AG10803 (cell line): ENCODE measurements at regions not wholly inside any gene's neighbourhood (a gene's known extent, or its start where the extent isn't known, plus 50 kb on each side); places are given as distances from the start of the nearest gene placed in this dataset.

Experiments used
- DNase-seq: peaks from one replicate; pipeline ENCODE4 v3.0.0; 2010; ENCODE audit warnings: low read depth
- H3K4me3 ChIP-seq: 2 replicates; pipeline ENCODE4 v1.5.1; 2011; ENCODE audit warnings: mild to moderate bottlenecking, low read length, control low read depth
- TF ChIP-seq, protein P1 (sequence below): conservative IDR thresholded peaks from 2 replicates; pipeline ENCODE4 v1.5.1; 2011; ENCODE audit warnings: mild to moderate bottlenecking, low read length, control low read depth, inconsistent platforms

DNA sequence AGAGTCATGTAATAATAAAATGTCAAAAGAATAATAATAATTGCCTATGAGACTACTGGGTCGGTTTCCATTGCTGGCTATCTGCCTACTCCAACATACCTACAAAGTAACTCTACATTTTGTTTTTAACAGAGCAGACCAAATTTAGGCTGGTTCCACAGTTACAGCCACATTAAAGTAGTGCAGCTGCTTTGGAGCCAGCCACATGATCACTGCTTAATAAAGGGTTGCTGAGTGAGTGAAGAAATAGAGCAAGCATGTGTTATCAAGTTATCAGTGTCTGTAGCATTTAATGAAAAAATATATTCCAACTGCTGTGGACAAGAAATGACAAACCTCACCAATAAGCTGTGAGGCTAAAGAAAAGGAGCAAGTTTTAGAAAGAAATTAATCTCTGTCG lies 782.3 kb downstream of the PCDH18 start:
- TF ChIP-seq, protein P1, sequence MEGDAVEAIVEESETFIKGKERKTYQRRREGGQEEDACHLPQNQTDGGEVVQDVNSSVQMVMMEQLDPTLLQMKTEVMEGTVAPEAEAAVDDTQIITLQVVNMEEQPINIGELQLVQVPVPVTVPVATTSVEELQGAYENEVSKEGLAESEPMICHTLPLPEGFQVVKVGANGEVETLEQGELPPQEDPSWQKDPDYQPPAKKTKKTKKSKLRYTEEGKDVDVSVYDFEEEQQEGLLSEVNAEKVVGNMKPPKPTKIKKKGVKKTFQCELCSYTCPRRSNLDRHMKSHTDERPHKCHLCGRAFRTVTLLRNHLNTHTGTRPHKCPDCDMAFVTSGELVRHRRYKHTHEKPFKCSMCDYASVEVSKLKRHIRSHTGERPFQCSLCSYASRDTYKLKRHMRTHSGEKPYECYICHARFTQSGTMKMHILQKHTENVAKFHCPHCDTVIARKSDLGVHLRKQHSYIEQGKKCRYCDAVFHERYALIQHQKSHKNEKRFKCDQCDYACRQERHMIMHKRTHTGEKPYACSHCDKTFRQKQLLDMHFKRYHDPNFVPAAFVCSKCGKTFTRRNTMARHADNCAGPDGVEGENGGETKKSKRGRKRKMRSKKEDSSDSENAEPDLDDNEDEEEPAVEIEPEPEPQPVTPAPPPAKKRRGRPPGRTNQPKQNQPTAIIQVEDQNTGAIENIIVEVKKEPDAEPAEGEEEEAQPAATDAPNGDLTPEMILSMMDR = no peak
- no peak for DNase-seq

DNA sequence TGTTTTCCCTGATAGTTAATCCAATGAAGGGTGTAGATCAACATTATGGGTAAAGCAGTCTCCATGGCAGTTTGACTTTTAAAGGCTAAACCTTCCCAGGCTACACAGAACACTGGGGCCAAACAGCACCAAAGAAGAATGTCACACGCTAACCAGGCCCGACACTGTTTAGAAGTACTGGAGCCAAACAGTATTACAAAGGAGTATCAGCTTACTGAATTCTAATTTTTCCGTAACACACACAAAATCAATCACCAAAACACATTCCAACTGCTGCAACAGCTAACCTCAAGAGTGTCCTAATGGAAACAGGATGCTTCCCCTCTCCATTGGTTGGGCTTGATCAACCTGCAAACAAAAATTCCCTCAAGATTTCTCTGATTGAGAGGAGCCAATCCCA lies 783.5 kb downstream of the PCDH18 start:
- TF ChIP-seq, protein P1 = no peak
- no peak overlapping the region for H3K4me3 ChIP-seq
- no peak for DNase-seq

More for the DNA sequence above, 782.3 kb downstream of the PCDH18 start:
- no peak overlapping the region for H3K4me3 ChIP-seq

DNA sequence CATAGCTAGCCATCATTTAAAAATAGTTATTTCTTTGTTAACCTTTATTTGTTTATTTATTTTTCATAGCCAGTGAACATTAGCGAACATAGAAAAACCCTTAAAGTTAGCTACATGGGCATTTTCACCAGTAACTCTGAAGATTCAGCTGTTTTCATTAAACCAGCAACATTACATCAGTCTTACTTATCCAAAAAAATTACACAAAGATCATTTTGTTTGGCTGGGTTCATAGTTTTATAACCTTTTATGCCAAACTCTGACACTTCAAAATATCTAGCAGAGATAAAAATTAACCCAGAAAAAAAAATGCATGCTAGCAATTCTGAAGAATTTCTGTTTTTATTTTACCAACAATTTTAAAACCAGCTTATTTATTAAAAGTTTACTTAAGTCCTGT lies 784.1 kb downstream of the PCDH18 start:
- DNase-seq = no peak
- TF ChIP-seq, protein P1 = no peak
- no peak overlapping the region for H3K4me3 ChIP-seq

DNA sequence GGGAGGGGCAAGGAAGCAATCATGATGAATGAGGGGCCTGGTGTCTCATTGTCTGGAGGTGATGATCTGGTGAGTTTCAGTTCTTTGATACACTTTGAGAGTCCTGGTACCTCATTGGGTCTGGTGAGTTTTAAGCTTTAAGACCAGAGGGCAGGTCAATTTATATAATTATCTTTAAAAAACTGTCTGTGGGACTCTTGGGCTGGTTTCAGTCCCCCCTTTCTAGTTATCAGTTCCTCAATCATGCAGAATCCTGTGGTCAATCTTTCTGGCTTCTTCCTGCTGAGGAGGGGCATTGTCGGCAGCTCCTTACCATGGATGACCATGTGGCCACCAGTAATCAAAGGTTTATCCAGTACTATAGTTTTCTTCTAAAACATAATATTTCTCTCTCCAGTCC lies 789.1 kb downstream of the PCDH18 start:
- DNase-seq = no peak
- H3K4me3 ChIP-seq = no peak overlapping the region
- TF ChIP-seq, protein P1 = no peak

DNA sequence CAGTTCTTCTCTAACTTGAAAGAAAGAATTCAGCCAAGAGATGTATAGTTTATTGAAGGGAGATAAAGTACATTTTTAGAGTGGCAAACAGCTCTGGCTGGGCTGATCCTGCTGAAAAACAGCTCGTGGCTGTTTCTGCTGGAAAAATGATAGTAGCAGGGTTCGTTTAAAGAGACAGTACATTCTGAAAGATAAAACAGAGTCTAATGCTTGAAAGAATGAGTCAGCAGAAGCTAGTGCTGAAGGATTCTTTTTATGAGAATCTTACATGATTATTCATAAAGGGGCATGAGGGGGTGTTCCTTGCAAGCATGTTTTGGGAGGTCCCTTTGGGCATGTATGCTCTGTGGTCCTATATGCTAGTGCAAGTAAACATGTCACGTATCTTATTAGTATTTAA lies 790.0 kb downstream of the PCDH18 start:
- no peak overlapping the region for H3K4me3 ChIP-seq
- TF ChIP-seq, protein P1 = no peak
- DNase-seq = no peak

DNA sequence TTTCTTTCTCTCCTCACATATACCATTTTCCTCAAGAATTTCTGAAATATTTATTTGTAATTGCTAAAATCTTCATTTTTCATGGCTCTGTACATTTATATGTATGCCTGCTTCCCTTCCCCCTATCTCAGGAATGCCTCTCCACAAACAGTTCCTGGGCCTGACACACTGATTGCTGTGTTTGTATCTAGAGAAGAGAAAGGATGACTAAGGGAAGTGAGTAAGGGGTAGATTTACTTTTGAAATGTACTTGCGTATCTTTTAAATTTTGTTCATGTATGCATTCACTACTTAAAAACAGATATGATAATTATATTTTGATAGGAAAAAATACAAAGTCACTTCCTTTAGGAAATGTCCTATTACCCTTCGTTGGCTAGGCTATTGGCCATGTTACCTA lies 790.8 kb downstream of the PCDH18 start:
- H3K4me3 ChIP-seq = no peak overlapping the region
- TF ChIP-seq, protein P1 = no peak
- no peak for DNase-seq

DNA sequence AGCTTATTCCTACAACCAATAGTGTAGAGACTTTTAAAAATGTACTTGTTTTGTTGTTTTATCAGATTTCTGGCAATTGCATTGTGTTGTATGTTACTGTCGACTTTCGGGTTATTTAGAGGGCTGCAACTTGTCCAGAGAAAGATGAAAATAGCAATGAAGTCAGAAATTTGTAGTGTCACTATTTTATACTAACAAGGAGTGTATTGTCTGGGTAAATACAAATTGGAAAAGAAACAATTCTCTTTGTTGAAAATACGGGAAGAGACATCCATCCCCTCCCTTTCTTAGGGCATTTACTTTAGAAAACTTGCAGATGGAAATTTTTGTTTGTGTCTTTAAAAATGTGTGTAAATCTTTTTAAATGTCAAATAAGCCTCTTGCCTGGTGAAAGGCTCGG lies 792.0 kb downstream of the PCDH18 start:
- TF ChIP-seq, protein P1 = no peak
- H3K4me3 ChIP-seq = no peak overlapping the region

More for the DNA sequence above, 792.0 kb downstream of the PCDH18 start:
- DNase-seq = no peak
